Suppressor macrophage treated with lipopolysaccharide for 4 hours (primary cell): ENCODE measurements at regions not wholly inside any gene's neighbourhood (a gene's known extent, or its start where the extent isn't known, plus 50 kb on each side); places are given as distances from the start of the nearest gene placed in this dataset.
A peak's percentile ranks its signal among the peaks of the same experiment; 100 is the strongest.
"Not testable (repeated sequence)": the region's sequence is repeated elsewhere in the genome, so short reads cannot be mapped to it uniquely, and the experiment has no call there.

Source experiments
- DNase-seq: peaks from one replicate; pipeline ENCODE4 v3.0.0-alpha.2; 2020

- DNase-seq, result peak; percentile 59
Observed at GRCh38 chr15:58298879-58299850, 132.6 kb upstream of the LIPC start.

- peak; percentile 80 for DNase-seq
Observed at GRCh38 chr15:58302832-58303231, 129.0 kb upstream of the LIPC start.

- no peak for DNase-seq
Observed at GRCh38 chr15:58303236-58303635, 128.6 kb upstream of the LIPC start.

GRCh38 chr15:58306591-58307312 is 125.0 kb upstream of the LIPC start:
- DNase-seq, result no peak

GRCh38 chr15:58307313-58307961 is 124.4 kb upstream of the LIPC start:
- DNase-seq, result no peak

GRCh38 chr15:58308742-58309355 is 122.9 kb upstream of the LIPC start:
- DNase-seq, result no peak

- no peak for DNase-seq
Observed at GRCh38 chr15:58309963-58310928, 121.5 kb upstream of the LIPC start.

- no peak for DNase-seq
Observed at GRCh38 chr15:58311556-58311955, 120.2 kb upstream of the LIPC start.

GRCh38 chr15:58312031-58312430 is 119.8 kb upstream of the LIPC start:
- no peak for DNase-seq

GRCh38 chr15:58313304-58313703 is 118.5 kb upstream of the LIPC start:
- no peak for DNase-seq

- DNase-seq, result no peak
Observed at GRCh38 chr15:58313810-58314592, 117.8 kb upstream of the LIPC start.

- DNase-seq, result no peak
Observed at GRCh38 chr15:58314593-58315216, 117.1 kb upstream of the LIPC start.

- no peak for DNase-seq
Observed at GRCh38 chr15:58318517-58318916, 113.3 kb upstream of the LIPC start.

- DNase-seq, result no peak
Observed at GRCh38 chr15:58321034-58321433, 110.8 kb upstream of the LIPC start.

GRCh38 chr15:58322253-58322652 is 109.5 kb upstream of the LIPC start:
- DNase-seq, result no peak

- DNase-seq, result not testable (repeated sequence)
Observed at GRCh38 chr15:58323321-58323720, 108.5 kb upstream of the LIPC start.

- DNase-seq, result peak; percentile 31
Observed at GRCh38 chr15:58324533-58324932, 107.3 kb upstream of the LIPC start.

- no peak for DNase-seq
Observed at GRCh38 chr15:58327958-58328357, 103.8 kb upstream of the LIPC start.

GRCh38 chr15:58329211-58329610 is 102.6 kb upstream of the LIPC start:
- DNase-seq, result peak; percentile 28
